Endothelial cell of umbilical vein (primary cell): ENCODE measurements at regions not wholly inside any gene's neighbourhood (a gene's known extent, or its start where the extent isn't known, plus 50 kb on each side); places are given as distances from the start of the nearest gene placed in this dataset.

ENCODE experiments used
- BruUV-seq: library from RNA; stranded (reverse); fragments of 400-500 nt; replicated peaks from 2 replicates; lab custom pipeline; 2021; lab: Mats Ljungman, UMichigan
- CTCF ChIA-PET: fragments of 300-600, 350-600 bp; sonication (Branson Sonifier 250); formaldehyde crosslinking; loops from one replicate; lab custom pipeline; 2021; ENCODE audit warnings: antibody characterized with exemption, inconsistent platforms; lab: Charles Lee
- POLR2A ChIA-PET: fragments of 300-600, 350-600 bp; sonication (Branson Sonifier 250); formaldehyde crosslinking; loops from one replicate; lab custom pipeline; 2021; ENCODE audit warnings: antibody characterized with exemption, inconsistent platforms; lab: Charles Lee
- DNase-seq: peaks from one replicate; pipeline ENCODE4 v3.0.0-alpha.2; 2011; ENCODE audit warnings: low read depth, low spot score
- FAIRE-seq: peaks from 2 replicates; lab custom pipeline; 2011; peaks lifted over from hg19 to GRCh38; lab: Jason Lieb, UNC
- H2AFZ ChIP-seq: 2 replicates; pipeline ENCODE4 v1.6.0; 2012; ENCODE audit warnings: low read depth, low read length, control low read depth, inconsistent platforms
- H3K27ac ChIP-seq: 2 replicates; pipeline ENCODE4 v1.5.1; 2011; ENCODE audit warnings: low read depth, mild to moderate bottlenecking, control low read depth, low read length, moderate library complexity; ENCODE audit not compliant: insufficient read depth
- H3K27me3 ChIP-seq, 2 experiments: 2 replicates each; pipeline versions ENCODE4 v1.6.0 to v1.6.1; 2011; ENCODE audit warnings: low read length in 2 of 2, mixed read lengths in 1 of 2; ENCODE audit not compliant: control insufficient read depth in 2 of 2, insufficient read depth in 2 of 2
- H3K36me3 ChIP-seq, 2 experiments: 2 replicates in 1 of 2; 3 replicates in 1 of 2; pipeline ENCODE4 v1.5.1; 2011; ENCODE audit warnings: low read length in 2 of 2, mild to moderate bottlenecking in 1 of 2, moderate library complexity in 1 of 2; ENCODE audit not compliant: control insufficient read depth in 2 of 2, insufficient read depth in 2 of 2; ENCODE audit errors: extremely low read depth in 1 of 2
- H3K4me1 ChIP-seq: 3 replicates; pipeline ENCODE4 v1.5.1; 2011; ENCODE audit warnings: mild to moderate bottlenecking, low read length; ENCODE audit not compliant: control insufficient read depth, insufficient read depth; ENCODE audit errors: extremely low read depth
- H3K4me2 ChIP-seq: 2 replicates; pipeline ENCODE4 v1.6.1; 2011; ENCODE audit warnings: low read length, control low read depth, mixed read lengths; ENCODE audit not compliant: insufficient read depth
- H3K4me3 ChIP-seq, 3 experiments: fragments of 200-600 bp in 1 of 3; sonication (generic), shearing (Covaris generic) in 1 of 3; replicated peaks in 1 of 3; 2 replicates each; pipeline ENCODE4 v1.5.1; 2011 to 2016; ENCODE audit warnings: control low read depth in 3 of 3, low read length in 3 of 3, mild to moderate bottlenecking in 2 of 3, inconsistent platforms in 1 of 3, low read depth in 1 of 3, moderate library complexity in 1 of 3; ENCODE audit not compliant: insufficient read depth in 1 of 3
- H3K79me2 ChIP-seq: 2 replicates; pipeline ENCODE4 v1.6.0; 2012; ENCODE audit warnings: low read length, inconsistent platforms; ENCODE audit not compliant: control insufficient read depth, insufficient read depth
- H3K9ac ChIP-seq: replicated peaks from 2 replicates; pipeline ENCODE3; 2011; ENCODE audit warnings: low read length, control low read depth; ENCODE audit not compliant: insufficient read depth; ENCODE audit errors: extremely low read depth
- H3K9me1 ChIP-seq: replicated peaks from 3 replicates; pipeline ENCODE4 v1.6.0; 2011; ENCODE audit warnings: mild to moderate bottlenecking, low read length; ENCODE audit not compliant: control insufficient read depth, insufficient read depth; ENCODE audit errors: extremely low read depth
- H3K9me3 ChIP-seq: replicated peaks from 2 replicates; pipeline ENCODE4 v1.5.1; 2012; ENCODE audit warnings: low read length, inconsistent platforms; ENCODE audit not compliant: control insufficient read depth, insufficient read depth
- H4K20me1 ChIP-seq: replicated peaks from 2 replicates; pipeline ENCODE3; 2011; ENCODE audit warnings: mild to moderate bottlenecking, low read length; ENCODE audit not compliant: control insufficient read depth, insufficient read depth; ENCODE audit errors: extremely low read depth
- CTCF ChIP-seq, 2 donors: IDR thresholded peaks; 1 replicate in 1 of 2; 2 replicates in 1 of 2; pipeline ENCODE4 v1.5.1; 2011; ENCODE audit warnings: low read length in 2 of 2, mild to moderate bottlenecking in 2 of 2, moderate library complexity in 2 of 2, control low read depth in 1 of 2, inconsistent platforms in 1 of 2, low read depth in 1 of 2; ENCODE audit not compliant: insufficient read depth in 1 of 2; ENCODE audit errors: extremely low read depth in 1 of 2
- EZH2 ChIP-seq: IDR thresholded peaks from 2 replicates; pipeline ENCODE4 v1.6.1; 2012; ENCODE audit warnings: borderline replicate concordance, low read depth, mild to moderate bottlenecking, moderate library complexity, low read length, inconsistent platforms; ENCODE audit not compliant: severe bottlenecking
- FOS ChIP-seq: IDR thresholded peaks from 2 replicates; pipeline ENCODE4 v1.6.1; 2011; ENCODE audit warnings: mild to moderate bottlenecking, low read length, moderate library complexity, borderline replicate concordance; ENCODE audit not compliant: insufficient read depth
- GATA2 ChIP-seq: IDR thresholded peaks from 2 replicates; pipeline ENCODE4 v1.7.0; 2011; ENCODE audit warnings: low read depth, mild to moderate bottlenecking, moderate library complexity, mixed read lengths, low read length; ENCODE audit not compliant: insufficient read length, insufficient read depth
- JUN ChIP-seq: IDR thresholded peaks from 2 replicates; pipeline ENCODE4 v1.6.1; 2011; ENCODE audit warnings: borderline replicate concordance, low read depth; ENCODE audit not compliant: insufficient read length, insufficient read depth
- MAX ChIP-seq: IDR thresholded peaks from 2 replicates; pipeline ENCODE4 v1.6.1; 2011; ENCODE audit not compliant: insufficient read depth, insufficient read length
- MYC ChIP-seq: IDR thresholded peaks from one replicate; pipeline ENCODE4 v1.6.1; 2011; ENCODE audit warnings: mild to moderate bottlenecking, low read depth, low read length
- POLR2A ChIP-seq: IDR thresholded peaks from 2 replicates; pipeline ENCODE4 v1.6.1; 2012; ENCODE audit warnings: low read depth, mild to moderate bottlenecking, control low read depth, low read length
- POLR2AphosphoS5 ChIP-seq: IDR thresholded peaks from 2 replicates; pipeline ENCODE4 v1.6.1; 2012; ENCODE audit warnings: low read depth, mild to moderate bottlenecking, control low read depth, low read length, moderate library complexity; ENCODE audit not compliant: insufficient read depth
- dilution Hi-C: fragments of 300-500 bp; cut with MboI; formaldehyde crosslinking; loops from one replicate; pipeline ENCODE4 v1.15.0; 2019; ENCODE audit warnings: low sequenced_read_pairs; ENCODE audit not compliant: extremely low pct_ligation_motif_present
- intact Hi-C: fragments of 100-400 bp; cut with micrococcal nuclease; formaldehyde crosslinking; loops from one replicate; pipeline ENCODE4 v1.10.0; 2022

GRCh38 chr6:139521338-139521737 lies 146.9 kb upstream of the CITED2 start:
- Histone ChIP-seq H3K4me2 (no peak overlapping the region), H3K79me2 (no peaks in the 10 kb centered on the region), H3K9me3 (no peaks in the 10 kb centered on the region), H3K27me3 (no peaks in the 10 kb centered on the region), H3K9me1 (no peaks in the 10 kb centered on the region), H3K9ac (no peak overlapping the region), H3K4me3 (no peak overlapping the region), H3K4me1 (peaks cover 3% of the 10 kb centered on the region), H2AFZ (no peak overlapping the region), H3K27ac (no peak overlapping the region), H3K36me3 (no peaks in the 10 kb centered on the region), H4K20me1 (no peaks in the 10 kb centered on the region)
- no peak for DNase-seq
- no TSS peak for BruUV-seq
- POLR2A ChIA-PET: no interaction called here
- no peak for FAIRE-seq
- CTCF ChIA-PET: no interaction called here
- intact Hi-C loops (no loop called here), dilution Hi-C loops (no loop called here)
- no peak for TF ChIP-seq GATA2
- TF ChIP-seq EZH2: no peak
- no peak for TF ChIP-seq CTCF (IDR thresholded peaks at IDR 0.05; ENCODE audit: extremely low read depth in 1 of 2, insufficient read depth in 1 of 2, low read depth in 1 of 2, low read length in 2 of 2)
- no peak for TF ChIP-seq MYC
- TF ChIP-seq FOS: no peak
- no peak for TF ChIP-seq MAX
- no peak for TF ChIP-seq POLR2AphosphoS5
- TF ChIP-seq POLR2A: no peak
- no peak for TF ChIP-seq JUN
